H1 (cell line): ENCODE measurements at regions not wholly inside any gene's neighbourhood (a gene's known extent, or its start where the extent isn't known, plus 50 kb on each side); places are given as distances from the start of the nearest gene placed in this dataset.

Experiments used
- CTCF ChIA-PET: fragments of 300-600 bp; sonication (Branson Sonifier 250); formaldehyde crosslinking; loops from one replicate; lab custom pipeline; 2021; ENCODE audit not compliant: partially characterized antibody; lab: Charles Lee
- POLR2A ChIA-PET: fragments of 300-600 bp; sonication (Branson Sonifier 250); formaldehyde crosslinking; loops from one replicate; lab custom pipeline; 2021; ENCODE audit warnings: inconsistent platforms; ENCODE audit not compliant: partially characterized antibody; lab: Charles Lee
- DNase-seq, 2 experiments: peaks; one replicate each; pipeline versions ENCODE4 v3.0.0 to v3.0.0-alpha.2; 2010 to 2022; ENCODE audit warnings: low spot score in 2 of 2, low read depth in 1 of 2, mixed read lengths in 1 of 2
- FAIRE-seq: peaks from 2 replicates; lab custom pipeline; 2011; peaks lifted over from hg19 to GRCh38; lab: Jason Lieb, UNC
- H2AFZ ChIP-seq: 2 replicates; pipeline ENCODE4 v1.8.1; 2012; ENCODE audit warnings: low read length, inconsistent platforms
- H2AK5ac ChIP-seq: 2 replicates; pipeline ENCODE4 v1.6.1; 2013; ENCODE audit warnings: low read depth, low read length
- H2BK120ac ChIP-seq: replicated peaks from 2 replicates; pipeline ENCODE3; 2013; ENCODE audit warnings: low read depth, low read length, inconsistent platforms
- H2BK12ac ChIP-seq: 2 replicates; pipeline ENCODE4 v1.6.1; 2013; ENCODE audit warnings: low read depth, low read length
- H2BK15ac ChIP-seq: 2 replicates; pipeline ENCODE4 v1.6.1; 2013; ENCODE audit warnings: low read length
- H2BK20ac ChIP-seq: 2 replicates; pipeline ENCODE4 v1.6.1; 2013; ENCODE audit warnings: low read length
- H2BK5ac ChIP-seq: 2 replicates; pipeline ENCODE4 v1.6.1; 2013; ENCODE audit warnings: low read depth, low read length
- H3K14ac ChIP-seq: 2 replicates; pipeline ENCODE4 v1.6.1; 2013; ENCODE audit warnings: inconsistent platforms; ENCODE audit not compliant: insufficient read length
- H3K18ac ChIP-seq: 2 replicates; pipeline ENCODE4 v1.6.1; 2013; ENCODE audit warnings: low read length; ENCODE audit errors: extremely low read depth
- H3K23ac ChIP-seq: 2 replicates; pipeline ENCODE4 v1.6.1; 2013; ENCODE audit warnings: inconsistent platforms; ENCODE audit not compliant: insufficient read length
- H3K23me2 ChIP-seq: 2 replicates; pipeline ENCODE4 v1.6.1; 2013; ENCODE audit warnings: low read depth, low read length
- H3K27ac ChIP-seq: 2 replicates; pipeline ENCODE4 v1.6.1; 2011; ENCODE audit warnings: low read depth, low read length, inconsistent platforms
- H3K27me3 ChIP-seq, 4 experiments: replicated peaks in 1 of 4; 1 replicate in 1 of 4; 2 replicates in 3 of 4; pipeline versions ENCODE4 v1.6.1 to v1.8.1; 2011 to 2013; ENCODE audit warnings: low read length in 3 of 4, mild to moderate bottlenecking in 3 of 4, inconsistent platforms in 2 of 4, mixed read lengths in 2 of 4, moderate library complexity in 1 of 4; ENCODE audit not compliant: control insufficient read depth in 3 of 4, insufficient read depth in 3 of 4; ENCODE audit errors: extremely low read depth in 1 of 4
- H3K36me3 ChIP-seq, 4 experiments: 2 replicates each; pipeline versions ENCODE4 v1.6.1 to v1.8.1; 2011 to 2013; ENCODE audit warnings: mild to moderate bottlenecking in 4 of 4, low read length in 3 of 4, moderate library complexity in 2 of 4, control low read depth in 1 of 4, inconsistent platforms in 1 of 4; ENCODE audit not compliant: insufficient read depth in 4 of 4, control insufficient read depth in 2 of 4
- H3K4ac ChIP-seq: replicated peaks from 2 replicates; pipeline ENCODE3; 2013; ENCODE audit warnings: low read length, low read depth, mixed read lengths, inconsistent platforms; ENCODE audit not compliant: insufficient read length
- H3K4me1 ChIP-seq, 4 experiments: replicated peaks in 1 of 4; 1 replicate in 1 of 4; 2 replicates in 3 of 4; pipeline versions ENCODE4 v1.6.1 to v1.8.1; 2011 to 2013; ENCODE audit warnings: low read length in 3 of 4, inconsistent platforms in 2 of 4, mixed read lengths in 1 of 4; ENCODE audit not compliant: insufficient read depth in 4 of 4, control insufficient read depth in 3 of 4
- H3K4me2 ChIP-seq, 2 experiments: 2 replicates each; pipeline versions ENCODE4 v1.6.1 to v1.8.1; 2011 to 2013; ENCODE audit warnings: low read depth in 2 of 2, low read length in 2 of 2, control low read depth in 1 of 2, inconsistent platforms in 1 of 2, mild to moderate bottlenecking in 1 of 2; ENCODE audit not compliant: insufficient read depth in 1 of 2
- H3K4me3 ChIP-seq, 4 experiments: fragments of 200-600, 300-600 bp in 1 of 4; sonication (generic), shearing (Covaris generic), sonication (Bioruptor Twin) in 1 of 4; 2 replicates each; pipeline versions ENCODE4 v1.5.1 to v1.8.1; 2011 to 2016; ENCODE audit warnings: low read length in 4 of 4, low read depth in 3 of 4, control low read depth in 2 of 4, inconsistent platforms in 2 of 4, mild to moderate bottlenecking in 2 of 4, mixed read lengths in 1 of 4, moderate library complexity in 1 of 4; ENCODE audit not compliant: insufficient read depth in 2 of 4; ENCODE audit errors: extremely low read depth in 1 of 4
- H3K56ac ChIP-seq: replicated peaks from 2 replicates; pipeline ENCODE3; 2013; ENCODE audit warnings: low read depth, mild to moderate bottlenecking, mixed read lengths, low read length, inconsistent platforms; ENCODE audit not compliant: insufficient read length
- H3K79me1 ChIP-seq: 2 replicates; pipeline ENCODE4 v1.6.1; 2013; ENCODE audit warnings: low read depth, low read length, control low read depth
- H3K79me2 ChIP-seq, 2 experiments: 2 replicates each; pipeline versions ENCODE4 v1.6.1 to v1.8.1; 2012 to 2013; ENCODE audit warnings: low read length in 2 of 2, mild to moderate bottlenecking in 2 of 2, inconsistent platforms in 1 of 2; ENCODE audit not compliant: insufficient read depth in 2 of 2, control insufficient read depth in 1 of 2
- H3K9ac ChIP-seq, 4 experiments: replicated peaks in 1 of 4; 1 replicate in 1 of 4; 2 replicates in 3 of 4; pipeline versions ENCODE4 v1.6.1 to v1.8.1; 2011 to 2013; ENCODE audit warnings: low read depth in 3 of 4, low read length in 3 of 4, control low read depth in 2 of 4, mild to moderate bottlenecking in 2 of 4, moderate library complexity in 2 of 4, inconsistent platforms in 1 of 4; ENCODE audit errors: extremely low read depth in 1 of 4
- H3K9me3 ChIP-seq, 2 experiments: 2 replicates each; pipeline versions ENCODE4 v1.6.1 to v1.8.1; 2012 to 2013; ENCODE audit warnings: mild to moderate bottlenecking in 2 of 2, moderate library complexity in 2 of 2, control low read depth in 1 of 2, inconsistent platforms in 1 of 2, low read depth in 1 of 2, low read length in 1 of 2, mixed read lengths in 1 of 2; ENCODE audit not compliant: insufficient read depth in 2 of 2
- H4K20me1 ChIP-seq, 2 experiments: replicated peaks in 1 of 2; 2 replicates each; pipeline versions ENCODE3 to v1.8.1; 2011 to 2013; ENCODE audit warnings: inconsistent platforms in 2 of 2, low read length in 2 of 2, mild to moderate bottlenecking in 1 of 2; ENCODE audit not compliant: insufficient read depth in 2 of 2, control insufficient read depth in 1 of 2
- H4K5ac ChIP-seq: 2 replicates; pipeline ENCODE4 v1.6.1; 2013; ENCODE audit warnings: low read length, low read depth, mixed read lengths, inconsistent platforms; ENCODE audit not compliant: insufficient read length
- H4K8ac ChIP-seq: 2 replicates; pipeline ENCODE4 v1.8.0; 2013; ENCODE audit warnings: mild to moderate bottlenecking, moderate library complexity, low read length, inconsistent platforms; ENCODE audit not compliant: insufficient read depth; ENCODE audit errors: extremely low read depth
- H4K91ac ChIP-seq: replicated peaks from 2 replicates; pipeline ENCODE3; 2013; ENCODE audit warnings: low read length, mixed read lengths, inconsistent platforms; ENCODE audit not compliant: insufficient read length
- SP1 ChIP-seq: IDR thresholded peaks from 2 replicates; pipeline ENCODE4 v1.6.1; 2011; ENCODE audit warnings: low read depth, low read length
- WGBS, 2 experiments: shearing (Covaris generic) in 1 of 2; methylation state at CpG; one replicate each; pipeline versions ENCODE4 v1.1.6 to v1.1.7; 2013 to 2015; ENCODE audit warnings: low lambda C conversion rate in 2 of 2, mixed read lengths in 2 of 2, inconsistent platforms in 1 of 2, low coverage in 1 of 2, missing lambda C conversion rate in 1 of 2; ENCODE audit not compliant: insufficient replicate concordance in 2 of 2, insufficient coverage in 1 of 2, insufficient read length in 1 of 2; ENCODE audit errors: extremely low coverage in 1 of 2, missing lambda C conversion rate in 1 of 2; 5-methylcytosine and 5-hydroxymethylcytosine counted together

DNA sequence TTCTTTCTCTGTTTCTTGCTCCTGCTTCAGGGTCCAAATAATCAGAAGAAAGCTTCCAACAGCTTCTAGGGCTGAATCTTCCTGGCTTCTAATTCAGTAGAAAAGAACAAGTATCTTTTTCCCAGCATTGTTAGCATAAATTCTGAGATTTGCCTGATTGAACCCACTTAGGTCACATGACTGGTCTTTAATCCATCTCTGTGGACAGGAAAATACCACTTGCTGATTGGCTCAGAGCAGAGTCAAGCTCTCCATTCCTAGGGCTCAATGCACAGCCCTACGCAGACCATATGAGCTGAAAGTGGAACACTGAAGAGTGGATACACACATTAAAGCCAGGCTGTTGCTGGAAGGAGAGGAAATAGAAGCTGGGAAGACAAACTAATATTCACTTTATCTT is 99.6 kb upstream of the RPL34 start:
- POLR2A ChIA-PET, result no interaction called here
- Histone ChIP-seq H2AFZ (0 out of 2 replicates have a peak overlapping the region, but pooled peaks have one; percentile 71), H2BK15ac (no peak overlapping the region), H2BK120ac (no peak overlapping the region), H3K4me3 (no peak overlapping the region), H3K27me3 (no peaks in the 10 kb centered on the region), H3K23ac (no peak overlapping the region), H3K79me2 (no peaks in the 10 kb centered on the region), H3K79me1 (no peaks in the 10 kb centered on the region), H3K36me3 (no peaks in the 10 kb centered on the region), H3K14ac (no peak overlapping the region), H3K4me1 (no peaks in the 10 kb centered on the region), H3K18ac (no peak overlapping the region), H2BK20ac (no peak overlapping the region), H2BK5ac (no peak overlapping the region), H2BK12ac (no peak overlapping the region), H3K9me3 (no peaks in the 10 kb centered on the region), H4K8ac (no peak overlapping the region), H3K23me2 (no peaks in the 10 kb centered on the region; the same call in 1 of the 2 replicates), H3K4ac (no peak overlapping the region), H3K9ac (no peak overlapping the region), H2AK5ac (no peak overlapping the region), H3K4me2 (no peak overlapping the region), H4K5ac (no peak overlapping the region), H4K91ac (no peak overlapping the region), H4K20me1 (no peaks in the 10 kb centered on the region), H3K56ac (no peak overlapping the region), H3K27ac (no peak overlapping the region)
- WGBS, 2 experiments, result 91% methylated on average over 1 of the region's 1 CpG; no CpG with 5 or more reads in 1 of the 2 experiments
- TF ChIP-seq SP1, result no peak
- no peak for DNase-seq
- no peak for FAIRE-seq
- CTCF ChIA-PET, result interaction anchor here (1.4 kb wide), 1 partner anchor 27 kb away, joined by 4 read pairs; no protein-coding TSS in a partner anchor
